Heart left ventricle (tissue), 13 donors: ENCODE measurements at regions not wholly inside any gene's neighbourhood (a gene's known extent, or its start where the extent isn't known, plus 50 kb on each side); places are given as distances from the start of the nearest gene placed in this dataset.

Source experiments
- POLR2A ChIP-seq, 2 donors: fragments of 450-650 bp; IDR thresholded peaks; one replicate each; pipeline ENCODE4 v1.6.1; 2017; ENCODE audit warnings: antibody characterized with exemption in 2 of 2, mild to moderate bottlenecking in 2 of 2, moderate library complexity in 2 of 2
- TF ChIP-seq, protein P1 (sequence below), 12 donors: fragments of 200-600 bp; sonication (generic) in 4 of 12; IDR thresholded peaks; one replicate each; pipeline versions ENCODE4 v1.5.0 to v1.8.0; 2018 to 2022; ENCODE audit warnings: antibody characterized with exemption in 12 of 12, mild to moderate bottlenecking in 5 of 12
- donor health status: ischemic (EF 13 %, LVEDD 7.1; RV severe dilation, severe dysfunction).
- donor health status: DM: no; HTN: yes; CAD: no.
- donor health status: DM: no; HTN: no; CAD: no.
- donor health status: ischemic (EF 25% LVEDD 6.9; RV normal size, moderate dysfunction).
- donor health status: ischemic (EF 25% LVEDD 5.7; RV mildly dilated, moderate dysfunction).
- donor health status: ischemic (EF 35%, LVEDD 5.7; RV mildly dilated, moderate dysfunction).
- donor health status: nonischemic (EF 11% LVEDD 7.7; RV severe dilation, severe dysfunction).
- donor health status: DM: yes; HTN: yes; CAD: no.
- donor health status: PGD.
- donor health status: ischemic (EF 29% LVEDD 5.4; RV normal size, mild dysfunction).
- donor health status: nonischemic (EF 23%, LVEDD 6.1; RV moderate dilation, normal function).

GRCh38 chr11:131109257-131109656, 193.0 kb upstream of the SNX19 start:
- TF ChIP-seq POLR2A (IDR thresholded peaks at IDR 0.05), result no peak
- TF ChIP-seq, protein P1, sequence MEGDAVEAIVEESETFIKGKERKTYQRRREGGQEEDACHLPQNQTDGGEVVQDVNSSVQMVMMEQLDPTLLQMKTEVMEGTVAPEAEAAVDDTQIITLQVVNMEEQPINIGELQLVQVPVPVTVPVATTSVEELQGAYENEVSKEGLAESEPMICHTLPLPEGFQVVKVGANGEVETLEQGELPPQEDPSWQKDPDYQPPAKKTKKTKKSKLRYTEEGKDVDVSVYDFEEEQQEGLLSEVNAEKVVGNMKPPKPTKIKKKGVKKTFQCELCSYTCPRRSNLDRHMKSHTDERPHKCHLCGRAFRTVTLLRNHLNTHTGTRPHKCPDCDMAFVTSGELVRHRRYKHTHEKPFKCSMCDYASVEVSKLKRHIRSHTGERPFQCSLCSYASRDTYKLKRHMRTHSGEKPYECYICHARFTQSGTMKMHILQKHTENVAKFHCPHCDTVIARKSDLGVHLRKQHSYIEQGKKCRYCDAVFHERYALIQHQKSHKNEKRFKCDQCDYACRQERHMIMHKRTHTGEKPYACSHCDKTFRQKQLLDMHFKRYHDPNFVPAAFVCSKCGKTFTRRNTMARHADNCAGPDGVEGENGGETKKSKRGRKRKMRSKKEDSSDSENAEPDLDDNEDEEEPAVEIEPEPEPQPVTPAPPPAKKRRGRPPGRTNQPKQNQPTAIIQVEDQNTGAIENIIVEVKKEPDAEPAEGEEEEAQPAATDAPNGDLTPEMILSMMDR (IDR thresholded peaks at IDR 0.05), result no peak
